K562 (cell line): ENCODE measurements at regions not wholly inside any gene's neighbourhood (a gene's known extent, or its start where the extent isn't known, plus 50 kb on each side); places are given as distances from the start of the nearest gene placed in this dataset.
"Not testable (repeated sequence)": the region's sequence is repeated elsewhere in the genome, so short reads cannot be mapped to it uniquely, and the experiment has no call there.

Source experiments
- CHD7 ChIP-seq: fragments of 200-600 bp; sonication (generic); IDR thresholded peaks from one replicate; pipeline ENCODE4 v1.6.1; 2012; ENCODE audit warnings: mild to moderate bottlenecking, low read depth, low read length, inconsistent platforms
- EZH2 ChIP-seq: IDR thresholded peaks from 2 replicates; pipeline ENCODE4 v1.6.1; 2012; ENCODE audit warnings: low read depth, mild to moderate bottlenecking, inconsistent platforms, low read length, borderline replicate concordance
- POLR2A ChIP-seq: fragments of 450-650 bp; conservative IDR thresholded peaks from 2 replicates; pipeline ENCODE4 v1.6.1; 2016
- TAF1 ChIP-seq: IDR thresholded peaks from 2 replicates; pipeline ENCODE4 v1.6.1; 2011; ENCODE audit warnings: mild to moderate bottlenecking, low read length, moderate library complexity; ENCODE audit not compliant: insufficient read depth, control insufficient read depth, severe bottlenecking; ENCODE audit errors: extremely low read depth

- not testable (repeated sequence) for TF ChIP-seq TAF1, CHD7, EZH2, POLR2A
Measured at GRCh38 chrX:9411682-9412081, 53.2 kb upstream of the TBL1X start.
